Endodermal cell (in vitro differentiated cells): ENCODE measurements at regions not wholly inside any gene's neighbourhood (a gene's known extent, or its start where the extent isn't known, plus 50 kb on each side); places are given as distances from the start of the nearest gene placed in this dataset.

Experiments
- DNase-seq: peaks from one replicate; pipeline ENCODE4 v3.0.0-alpha.2; 2017
- H3K27ac ChIP-seq: 2 replicates; pipeline ENCODE4 v1.5.1; 2013; ENCODE audit warnings: mild to moderate bottlenecking, low read depth, low read length, moderate library complexity
- H3K27me3 ChIP-seq: 2 replicates; pipeline ENCODE4 v1.6.1; 2013; ENCODE audit warnings: mild to moderate bottlenecking, low read length, moderate library complexity; ENCODE audit not compliant: insufficient read depth, control insufficient read depth, poor library complexity, severe bottlenecking
- H3K36me3 ChIP-seq: 2 replicates; pipeline ENCODE4 v1.7.0; 2013; ENCODE audit warnings: mild to moderate bottlenecking, low read length, moderate library complexity; ENCODE audit not compliant: control insufficient read depth, insufficient read depth
- H3K4me1 ChIP-seq: one replicate; pipeline ENCODE4 v1.7.0; 2013; ENCODE audit warnings: low read length; ENCODE audit not compliant: control insufficient read depth, insufficient read depth
- H3K4me3 ChIP-seq: 2 replicates; pipeline ENCODE4 v1.5.1; 2013; ENCODE audit warnings: mild to moderate bottlenecking, low read length, moderate library complexity
- H3K9ac ChIP-seq: 2 replicates; pipeline ENCODE4 v1.6.1; 2013; ENCODE audit warnings: mild to moderate bottlenecking, low read length, moderate library complexity; ENCODE audit not compliant: poor library complexity, severe bottlenecking; ENCODE audit errors: extremely low read depth
- H3K9me3 ChIP-seq: 2 replicates; pipeline ENCODE4 v1.6.1; 2013; ENCODE audit warnings: mild to moderate bottlenecking, low read length, moderate library complexity; ENCODE audit not compliant: control insufficient read depth
- H3K27ac Mint-ChIP-seq: 2 replicates; pipeline ENCODE4 v1.8.0; 2020; ENCODE audit warnings: mixed read lengths
- H3K27me3 Mint-ChIP-seq: 2 replicates; pipeline ENCODE4 v1.8.0; 2021; ENCODE audit warnings: mild to moderate bottlenecking, mixed read lengths; ENCODE audit not compliant: insufficient read depth
- H3K36me3 Mint-ChIP-seq: 2 replicates; pipeline ENCODE4 v1.8.0; 2020; ENCODE audit warnings: low read depth, mixed read lengths
- H3K4me1 Mint-ChIP-seq: 2 replicates; pipeline ENCODE4 v1.8.0; 2020; ENCODE audit warnings: mixed read lengths
- H3K4me3 Mint-ChIP-seq: 2 replicates; pipeline ENCODE4 v1.8.0; 2020; ENCODE audit warnings: mild to moderate bottlenecking, moderate library complexity, mixed read lengths
- H3K9me3 Mint-ChIP-seq: 2 replicates; pipeline ENCODE4 v1.8.0; 2020; ENCODE audit warnings: mild to moderate bottlenecking, mixed read lengths
- WGBS, 2 experiments: methylation state at CpG; one replicate each; pipeline versions ENCODE4 v1.1.5 to v1.1.7; 2013; ENCODE audit warnings: missing lambda C conversion rate in 2 of 2, mixed read lengths in 1 of 2; ENCODE audit not compliant: insufficient coverage in 1 of 2, insufficient read length in 1 of 2; 5-methylcytosine and 5-hydroxymethylcytosine counted together
- TF ChIP-seq, protein P1 (sequence below): fragments of 200-600 bp; sonication (generic); conservative IDR thresholded peaks from 2 replicates; pipeline ENCODE4 v1.5.0; 2021; ENCODE audit warnings: antibody characterized with exemption, mild to moderate bottlenecking

DNA sequence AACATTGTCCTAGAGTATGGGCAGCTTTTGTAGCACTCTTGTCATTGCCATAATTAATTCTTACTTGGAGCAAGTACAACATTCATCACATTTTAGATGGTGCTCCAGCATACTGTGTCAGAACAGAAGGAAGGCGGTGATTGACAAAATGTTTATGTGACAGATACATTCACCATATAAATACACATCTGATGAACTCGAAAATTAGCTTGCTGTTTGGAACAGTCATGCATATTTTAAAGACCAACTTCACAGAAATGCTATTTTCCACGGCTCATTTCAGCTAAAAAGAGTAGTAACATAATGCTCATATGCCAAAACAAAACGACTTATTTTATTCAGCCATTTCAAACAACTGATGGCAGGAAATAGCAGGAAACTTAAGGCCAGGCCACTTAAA lies 302.7 kb downstream of the MRPL39 start:
- no peak overlapping the region for H3K27ac ChIP-seq
- no peaks in the 10 kb centered on the region for H3K27me3 Mint-ChIP-seq
- no peaks in the 10 kb centered on the region for H3K36me3 Mint-ChIP-seq
- no peak overlapping the region for H3K27ac Mint-ChIP-seq
- H3K4me1 Mint-ChIP-seq = peaks cover 4% of the 10 kb centered on the region
- no peaks in the 10 kb centered on the region for H3K4me1 ChIP-seq
- H3K4me3 ChIP-seq = no peak overlapping the region
- DNase-seq = no peak
- H3K9ac ChIP-seq = no peak overlapping the region
- H3K9me3 Mint-ChIP-seq = no peaks in the 10 kb centered on the region
- peaks cover 4% of the 10 kb centered on the region for H3K9me3 ChIP-seq
- no peak overlapping the region for H3K4me3 Mint-ChIP-seq
- 89 to 94% methylated on average over 3 to 4 of the region's 4 CpGs for WGBS, 2 experiments
- TF ChIP-seq, protein P1, sequence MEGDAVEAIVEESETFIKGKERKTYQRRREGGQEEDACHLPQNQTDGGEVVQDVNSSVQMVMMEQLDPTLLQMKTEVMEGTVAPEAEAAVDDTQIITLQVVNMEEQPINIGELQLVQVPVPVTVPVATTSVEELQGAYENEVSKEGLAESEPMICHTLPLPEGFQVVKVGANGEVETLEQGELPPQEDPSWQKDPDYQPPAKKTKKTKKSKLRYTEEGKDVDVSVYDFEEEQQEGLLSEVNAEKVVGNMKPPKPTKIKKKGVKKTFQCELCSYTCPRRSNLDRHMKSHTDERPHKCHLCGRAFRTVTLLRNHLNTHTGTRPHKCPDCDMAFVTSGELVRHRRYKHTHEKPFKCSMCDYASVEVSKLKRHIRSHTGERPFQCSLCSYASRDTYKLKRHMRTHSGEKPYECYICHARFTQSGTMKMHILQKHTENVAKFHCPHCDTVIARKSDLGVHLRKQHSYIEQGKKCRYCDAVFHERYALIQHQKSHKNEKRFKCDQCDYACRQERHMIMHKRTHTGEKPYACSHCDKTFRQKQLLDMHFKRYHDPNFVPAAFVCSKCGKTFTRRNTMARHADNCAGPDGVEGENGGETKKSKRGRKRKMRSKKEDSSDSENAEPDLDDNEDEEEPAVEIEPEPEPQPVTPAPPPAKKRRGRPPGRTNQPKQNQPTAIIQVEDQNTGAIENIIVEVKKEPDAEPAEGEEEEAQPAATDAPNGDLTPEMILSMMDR = no peak
- H3K36me3 ChIP-seq = no peaks in the 10 kb centered on the region
- no peaks in the 10 kb centered on the region for H3K27me3 ChIP-seq

DNA sequence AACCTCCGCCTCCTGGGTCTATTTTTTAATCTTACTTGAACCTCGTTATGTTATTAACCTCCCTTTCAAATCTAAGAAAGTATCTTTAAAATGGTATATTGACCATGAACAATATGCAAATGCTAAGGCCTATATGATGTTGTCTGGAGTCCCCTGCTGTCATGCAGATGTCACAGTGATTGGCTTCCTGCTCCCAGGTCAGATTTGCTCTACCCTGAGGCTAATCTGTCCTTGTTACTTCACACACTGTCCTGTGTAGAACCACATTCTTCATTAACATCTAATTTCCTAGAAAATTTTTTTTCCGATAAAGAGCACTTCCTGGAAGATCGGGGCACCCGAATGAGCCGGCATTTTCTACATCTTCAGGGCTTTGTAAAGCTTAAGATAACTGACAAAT lies 306.6 kb downstream of the MRPL39 start:
- TF ChIP-seq, protein P1 = no peak
- Mint-ChIP-seq H3K27me3 (no peaks in the 10 kb centered on the region), H3K27ac (no peak overlapping the region), H3K36me3 (no peaks in the 10 kb centered on the region), H3K4me1 (peaks cover 4% of the 10 kb centered on the region), H3K4me3 (no peak overlapping the region), H3K9me3 (no peaks in the 10 kb centered on the region)
- Histone ChIP-seq H3K27me3 (no peaks in the 10 kb centered on the region), H3K4me1 (no peaks in the 10 kb centered on the region), H3K9me3 (no peaks in the 10 kb centered on the region), H3K9ac (no peak overlapping the region), H3K4me3 (no peak overlapping the region), H3K36me3 (no peaks in the 10 kb centered on the region), H3K27ac (no peak overlapping the region)
- 50 to 80% methylated on average over 2 to 6 of the region's 6 CpGs for WGBS, 2 experiments
- no peak for DNase-seq

DNA sequence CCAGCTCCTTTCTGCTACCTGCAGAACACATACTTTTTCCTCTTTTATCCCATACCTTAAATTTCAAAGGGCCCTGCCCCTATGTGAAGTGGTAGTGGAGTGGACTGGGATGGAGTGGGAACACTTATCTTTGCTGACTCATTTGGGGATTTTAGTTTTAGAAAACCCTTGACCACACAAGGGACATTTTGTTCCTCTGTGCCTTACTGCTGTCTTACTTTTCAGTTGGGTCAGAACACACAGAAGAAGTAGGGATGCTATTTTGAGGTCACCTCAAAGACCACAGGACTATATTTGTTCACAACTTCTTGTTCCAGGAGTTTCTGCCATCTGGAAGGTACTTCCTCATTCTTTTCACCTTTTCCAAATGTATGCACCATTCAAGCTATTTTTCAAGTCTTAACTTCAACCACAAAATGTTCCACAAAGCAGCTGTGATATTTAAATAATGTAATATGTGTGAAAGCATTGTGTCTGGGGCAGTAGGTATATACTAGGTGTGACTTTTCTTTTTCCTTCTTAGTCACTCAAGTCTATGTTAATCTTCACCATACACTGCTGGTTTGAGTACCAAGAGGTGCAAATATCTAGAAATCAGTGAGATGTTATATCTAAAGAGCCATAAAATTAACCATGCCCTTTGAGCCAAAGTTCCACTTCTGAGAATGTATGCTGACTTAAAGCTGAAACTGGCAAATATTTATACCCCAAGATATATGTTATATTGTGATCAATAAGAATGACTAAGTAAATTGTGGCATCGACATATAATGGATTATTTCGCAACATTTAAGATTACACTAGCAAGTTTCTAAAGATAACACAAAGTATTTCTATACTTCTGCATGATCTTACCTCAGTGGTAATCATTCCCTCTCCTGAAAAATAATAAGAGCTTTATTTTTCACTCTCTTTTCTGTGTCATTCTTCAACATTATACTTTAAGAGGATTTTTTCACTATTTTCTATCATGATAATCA lies 308.5 kb downstream of the MRPL39 start:
- TF ChIP-seq, protein P1 = no peak

More for the DNA sequence above, 308.5 kb downstream of the MRPL39 start:
- Histone ChIP-seq H3K4me3 (no peak overlapping the region), H3K9ac (no peak overlapping the region), H3K27me3 (no peaks in the 10 kb centered on the region), H3K27ac (no peak overlapping the region), H3K9me3 (no peaks in the 10 kb centered on the region), H3K36me3 (no peaks in the 10 kb centered on the region), H3K4me1 (no peaks in the 10 kb centered on the region)
- peaks cover 4% of the 10 kb centered on the region for H3K4me1 Mint-ChIP-seq
- H3K4me3 Mint-ChIP-seq = no peak overlapping the region
- H3K36me3 Mint-ChIP-seq = no peaks in the 10 kb centered on the region
- no peak for DNase-seq
- H3K9me3 Mint-ChIP-seq = no peaks in the 10 kb centered on the region
- H3K27me3 Mint-ChIP-seq = no peaks in the 10 kb centered on the region
- H3K27ac Mint-ChIP-seq = no peak overlapping the region
- WGBS, 2 experiments = 84 to 100% methylated on average over 1 to 2 of the region's 2 CpGs
